ENCODE measurements at regions not wholly inside any gene's neighbourhood (a gene's known extent, or its start where the extent isn't known, plus 50 kb on each side); places are given as distances from the start of the nearest gene placed in this dataset.

- Mint-ChIP-seq H3K9me3 (no peaks in the 10 kb centered on the region), H3K4me3 (no peak overlapping the region), H3K27ac (no peak overlapping the region), H3K36me3 (ENCODE audit: low read depth) (no peaks in the 10 kb centered on the region), H3K4me1 (peaks cover 5% of the 10 kb centered on the region), H3K27me3 (ENCODE audit: insufficient read depth) (no peaks in the 10 kb centered on the region)
- H3K36me3 ChIP-seq (ENCODE audit: control insufficient read depth, insufficient read depth, low read length) = no peaks in the 10 kb centered on the region
- TF ChIP-seq CTCF (conservative IDR thresholded peaks at IDR 0.05) = no peak
- no peaks in the 10 kb centered on the region for H3K27me3 ChIP-seq (ENCODE audit: control insufficient read depth, insufficient read depth, low read length, poor library complexity, severe bottlenecking)
- DNase-seq = no peak
- H3K27ac ChIP-seq (ENCODE audit: low read depth, low read length) = no peak overlapping the region
- H3K9ac ChIP-seq (ENCODE audit: extremely low read depth, low read length, poor library complexity, severe bottlenecking) = no peak overlapping the region
- H3K4me1 ChIP-seq (ENCODE audit: control insufficient read depth, insufficient read depth, low read length) = no peaks in the 10 kb centered on the region
- peaks cover 7% of the 10 kb centered on the region for H3K9me3 ChIP-seq (ENCODE audit: control insufficient read depth, low read length)
- peak overlapping the region; percentile 18 for H3K4me3 ChIP-seq (ENCODE audit: low read length)
- 100% methylated on average over 1 of the region's 1 CpG for WGBS, 2 experiments (ENCODE audit: insufficient coverage in 1 of 2, insufficient read length in 1 of 2)
Observed at GRCh38 chr4:163939597-163939996, 445.1 kb downstream of the TMA16 start.

- Histone ChIP-seq H3K27ac (ENCODE audit: low read depth, low read length) (no peak overlapping the region), H3K27me3 (ENCODE audit: control insufficient read depth, insufficient read depth, low read length, poor library complexity, severe bottlenecking) (no peaks in the 10 kb centered on the region), H3K36me3 (ENCODE audit: control insufficient read depth, insufficient read depth, low read length) (no peaks in the 10 kb centered on the region), H3K4me1 (ENCODE audit: control insufficient read depth, insufficient read depth, low read length) (no peaks in the 10 kb centered on the region), H3K9me3 (ENCODE audit: control insufficient read depth, low read length) (peaks cover 7% of the 10 kb centered on the region), H3K4me3 (ENCODE audit: low read length) (no peak overlapping the region), H3K9ac (ENCODE audit: extremely low read depth, low read length, poor library complexity, severe bottlenecking) (no peak overlapping the region)
- no peak overlapping the region for H3K27ac Mint-ChIP-seq
- H3K36me3 Mint-ChIP-seq (ENCODE audit: low read depth) = no peaks in the 10 kb centered on the region
- TF ChIP-seq CTCF (conservative IDR thresholded peaks at IDR 0.05) = no peak
- WGBS, 2 experiments (ENCODE audit: insufficient coverage in 1 of 2, insufficient read length in 1 of 2) = 87 to 97% methylated on average over 5 to 7 of the region's 7 CpGs
- DNase-seq = no peak
- peaks cover 5% of the 10 kb centered on the region for H3K4me1 Mint-ChIP-seq
- no peaks in the 10 kb centered on the region for H3K27me3 Mint-ChIP-seq (ENCODE audit: insufficient read depth)
- no peak overlapping the region for H3K4me3 Mint-ChIP-seq
- no peaks in the 10 kb centered on the region for H3K9me3 Mint-ChIP-seq
Observed at GRCh38 chr4:163941221-163941905, 446.9 kb downstream of the TMA16 start.

- Mint-ChIP-seq H3K27me3 (ENCODE audit: insufficient read depth) (no peaks in the 10 kb centered on the region), H3K4me3 (no peak overlapping the region), H3K27ac (no peak overlapping the region), H3K4me1 (peaks cover 7% of the 10 kb centered on the region), H3K9me3 (no peaks in the 10 kb centered on the region), H3K36me3 (ENCODE audit: low read depth) (no peaks in the 10 kb centered on the region)
- H3K27ac ChIP-seq (ENCODE audit: low read depth, low read length) = no peak overlapping the region
- H3K27me3 ChIP-seq (ENCODE audit: control insufficient read depth, insufficient read depth, low read length, poor library complexity, severe bottlenecking) = no peaks in the 10 kb centered on the region
- WGBS, 2 experiments (ENCODE audit: insufficient coverage in 1 of 2, insufficient read length in 1 of 2) = 94 to 100% methylated on average over 2 to 9 of the region's 9 CpGs
- peaks cover 16% of the 10 kb centered on the region for H3K4me1 ChIP-seq (ENCODE audit: control insufficient read depth, insufficient read depth, low read length)
- no peak overlapping the region for H3K9ac ChIP-seq (ENCODE audit: extremely low read depth, low read length, poor library complexity, severe bottlenecking)
- H3K4me3 ChIP-seq (ENCODE audit: low read length) = no peak overlapping the region
- no peaks in the 10 kb centered on the region for H3K9me3 ChIP-seq (ENCODE audit: control insufficient read depth, low read length)
- TF ChIP-seq CTCF (conservative IDR thresholded peaks at IDR 0.05) = no peak
- H3K36me3 ChIP-seq (ENCODE audit: control insufficient read depth, insufficient read depth, low read length) = no peaks in the 10 kb centered on the region
- no peak for DNase-seq
Observed at GRCh38 chr4:163948920-163949455, 454.5 kb downstream of the TMA16 start.
